ENCODE measurements at regions not wholly inside any gene's neighbourhood (a gene's known extent, or its start where the extent isn't known, plus 50 kb on each side); places are given as distances from the start of the nearest gene placed in this dataset.
A peak's percentile ranks its signal among the peaks of the same experiment; 100 is the strongest.

GRCh38 chr2:28694364-28694763 lies 57.3 kb upstream of the PPP1CB start:
- DNase-seq = no peak

- DNase-seq = peak in 20 of 51 donors; percentile 8 to 81 (median 36)
Observed at GRCh38 chr2:28695245-28695647, 56.4 kb upstream of the PPP1CB start.

- no peak for DNase-seq
Observed at GRCh38 chr2:28696261-28696660, 55.4 kb upstream of the PPP1CB start.

GRCh38 chr2:28697602-28698149 lies 54.0 kb upstream of the PPP1CB start:
- no peak for DNase-seq

GRCh38 chr2:28698545-28698944 lies 53.1 kb upstream of the PPP1CB start:
- no peak for DNase-seq
